GM12878 (cell line): ENCODE measurements at regions not wholly inside any gene's neighbourhood (a gene's known extent, or its start where the extent isn't known, plus 50 kb on each side); places are given as distances from the start of the nearest gene placed in this dataset.

Experiments
- ATAC-seq: fragments of 200-7000 bp; cut with Tn5 transposase; 3 replicates; pipeline ENCODE4 v1.9.1; 2020; ENCODE audit warnings: mild to moderate bottlenecking, moderate library complexity
- BruUV-seq: library from RNA; stranded (reverse); fragments of 400-500 nt; replicated peaks from 2 replicates; lab custom pipeline; 2021; lab: Mats Ljungman, UMichigan
- CTCF ChIA-PET: fragments of 300-600 bp; sonication (Branson Sonifier 250); formaldehyde crosslinking; extraction: SDS; loops from one replicate; lab custom pipeline; 2021; ENCODE audit warnings: inconsistent platforms; lab: Yijun Ruan, JAX
- POLR2A ChIA-PET: fragments of 350-600 bp; formaldehyde crosslinking; extraction: SDS; loops from one replicate; lab custom pipeline; 2021; ENCODE audit warnings: inconsistent platforms; lab: Charles Lee
- RAD21 ChIA-PET: fragments of 300-600 bp; sonication (Branson Sonifier 250); formaldehyde crosslinking; loops from one replicate; lab custom pipeline; 2023; ENCODE audit warnings: antibody characterized with exemption; ENCODE audit not compliant: unreplicated experiment; lab: Charles Lee
- SMC1A ChIA-PET: fragments of 300-600 bp; sonication (Branson Sonifier 250); formaldehyde crosslinking; loops from one replicate; lab custom pipeline; 2023; ENCODE audit not compliant: unreplicated experiment, uncharacterized antibody; lab: Charles Lee
- DNase-seq: peaks from one replicate; pipeline ENCODE4 v3.0.0-alpha.2; 2011; ENCODE audit warnings: low read depth, low spot score
- FAIRE-seq: peaks from 3 replicates; lab custom pipeline; 2011; peaks lifted over from hg19 to GRCh38; lab: Jason Lieb, UNC
- H2AFZ ChIP-seq: 2 replicates; pipeline ENCODE4 v1.6.0; 2011; ENCODE audit warnings: low read depth, low read length, control low read depth; ENCODE audit not compliant: control insufficient read depth
- H3K27ac ChIP-seq: 2 replicates; pipeline ENCODE4 v1.5.1; 2011; ENCODE audit warnings: control low read depth; ENCODE audit not compliant: control insufficient read depth, insufficient read depth
- H3K27me3 ChIP-seq, 2 experiments: replicated peaks in 1 of 2; 2 replicates each; pipeline versions ENCODE4 v1.6.0 to v1.6.1; 2011; ENCODE audit warnings: low read length in 1 of 2; ENCODE audit not compliant: control insufficient read depth in 2 of 2, insufficient read depth in 2 of 2
- H3K36me3 ChIP-seq, 2 experiments: 2 replicates each; pipeline ENCODE4 v1.5.1; 2011; ENCODE audit warnings: low read length in 1 of 2; ENCODE audit not compliant: control insufficient read depth in 2 of 2, insufficient read depth in 2 of 2
- H3K4me1 ChIP-seq: 2 replicates; pipeline ENCODE4 v1.6.1; 2011; ENCODE audit warnings: mild to moderate bottlenecking, low read length, moderate library complexity, mixed read lengths; ENCODE audit not compliant: control insufficient read depth, insufficient read depth
- H3K4me2 ChIP-seq: 2 replicates; pipeline ENCODE4 v1.6.0; 2011; ENCODE audit warnings: control low read depth; ENCODE audit not compliant: control insufficient read depth, insufficient read depth
- H3K4me3 ChIP-seq: fragments of 200-600 bp; sonication (generic); 2 replicates; pipeline ENCODE4 v1.5.1; 2016
- H3K79me2 ChIP-seq: 2 replicates; pipeline ENCODE4 v1.6.0; 2011; ENCODE audit warnings: low read length; ENCODE audit not compliant: control insufficient read depth, insufficient read depth
- H3K9ac ChIP-seq: 2 replicates; pipeline ENCODE4 v1.8.0; 2011; ENCODE audit warnings: low read length, control low read depth, mixed read lengths; ENCODE audit not compliant: control insufficient read depth, insufficient read depth
- H3K9me3 ChIP-seq: replicated peaks from 3 replicates; pipeline ENCODE4 v1.5.1; 2011; ENCODE audit warnings: mild to moderate bottlenecking, low read length; ENCODE audit not compliant: control insufficient read depth, insufficient read depth
- H4K20me1 ChIP-seq: 2 replicates; pipeline ENCODE4 v1.6.0; 2011; ENCODE audit not compliant: control insufficient read depth, insufficient read depth
- ASH2L ChIP-seq: fragments of 300-600, 200-600 bp; sonication (generic); IDR thresholded peaks from 2 replicates; pipeline ENCODE4 v1.6.1; 2017; ENCODE audit warnings: low read depth, mild to moderate bottlenecking, borderline replicate concordance
- CBFB ChIP-seq: IDR thresholded peaks from 2 replicates; pipeline ENCODE4 v1.6.1; 2016; ENCODE audit warnings: antibody characterized with exemption, low read depth
- CEBPB ChIP-seq, 2 experiments: fragments of 150-350 bp in 1 of 2; IDR thresholded peaks; 2 replicates each; pipeline ENCODE4 v1.6.1; 2012 to 2014; ENCODE audit warnings: low read depth in 2 of 2, low read length in 2 of 2, borderline replicate concordance in 1 of 2, inconsistent platforms in 1 of 2
- CHD1 ChIP-seq: IDR thresholded peaks from 2 replicates; pipeline ENCODE4 v1.6.1; 2012; ENCODE audit warnings: low read depth, low read length, improper control_type of control experiment
- CHD2 ChIP-seq: IDR thresholded peaks from 2 replicates; pipeline ENCODE4 v1.6.1; 2011; ENCODE audit warnings: low read depth, low read length, improper control_type of control experiment, borderline replicate concordance
- DPF2 ChIP-seq: fragments of 450-650 bp; IDR thresholded peaks from 2 replicates; pipeline ENCODE4 v1.6.1; 2017; ENCODE audit warnings: mild to moderate bottlenecking
- JUND ChIP-seq: IDR thresholded peaks from 2 replicates; pipeline ENCODE4 v1.6.1; 2012; ENCODE audit warnings: low read depth, mild to moderate bottlenecking, low read length, improper control_type of control experiment, moderate library complexity
- POLR2A ChIP-seq: IDR thresholded peaks from 2 replicates; pipeline ENCODE4 v1.6.1; 2011; ENCODE audit warnings: low read depth, mild to moderate bottlenecking, low read length
- POLR2AphosphoS5 ChIP-seq: IDR thresholded peaks from 2 replicates; pipeline ENCODE4 v1.6.1; 2011; ENCODE audit warnings: mild to moderate bottlenecking, low read length, inconsistent platforms
- RBBP5 ChIP-seq: fragments of 200-600 bp; sonication (generic); conservative IDR thresholded peaks from 2 replicates; pipeline ENCODE4 v1.6.1; 2016
- TCF3 ChIP-seq: IDR thresholded peaks from 2 replicates; pipeline ENCODE4 v1.6.1; 2012; ENCODE audit warnings: low read depth, mild to moderate bottlenecking, low read length, borderline replicate concordance; ENCODE audit not compliant: insufficient read depth
- USF2 ChIP-seq: IDR thresholded peaks from 2 replicates; pipeline ENCODE4 v1.6.1; 2011; ENCODE audit warnings: low read depth, low read length, improper control_type of control experiment, borderline replicate concordance
- ZBED1 ChIP-seq: IDR thresholded peaks from 2 replicates; pipeline ENCODE4 v1.6.1; 2016; ENCODE audit warnings: borderline replicate concordance
- ZNF622 ChIP-seq: fragments of 450-650 bp; IDR thresholded peaks from 2 replicates; pipeline ENCODE4 v1.6.1; 2017; ENCODE audit warnings: mild to moderate bottlenecking, inconsistent platforms
- WGBS: methylation state at CpG from one replicate; pipeline ENCODE4 v1.1.6; 2016; ENCODE audit warnings: low lambda C conversion rate; ENCODE audit not compliant: insufficient replicate concordance, insufficient coverage; ENCODE audit errors: missing lambda C conversion rate; 5-methylcytosine and 5-hydroxymethylcytosine counted together
- in situ Hi-C: fragments of 300-500 bp; cut with MboI; formaldehyde crosslinking; loops from 9 replicates; pipeline ENCODE4 v1.14.3; 2018; ENCODE audit warnings: mixed read lengths
- intact Hi-C: fragments of 100-400 bp; cut with micrococcal nuclease; formaldehyde crosslinking; loops from one replicate; pipeline ENCODE4 v1.14.2; 2022; ENCODE audit not compliant: unreplicated experiment
- TF ChIP-seq, protein P1 (sequence below): fragments of 150-350 bp; IDR thresholded peaks from 2 replicates; pipeline ENCODE4 v1.6.1; 2014; ENCODE audit warnings: mild to moderate bottlenecking, low read depth, low read length
- TF ChIP-seq, protein P2 (sequence below): IDR thresholded peaks from 2 replicates; pipeline ENCODE4 v1.6.1; 2012; ENCODE audit warnings: mild to moderate bottlenecking, low read depth, low read length
- TF ChIP-seq, protein P3 (sequence below): IDR thresholded peaks from 2 replicates; pipeline ENCODE4 v1.6.1; 2011; ENCODE audit warnings: borderline replicate concordance, low read depth, mild to moderate bottlenecking, moderate library complexity, mixed read lengths, low read length; ENCODE audit not compliant: insufficient read depth; ENCODE audit errors: extremely low read length

- no peak for TF ChIP-seq USF2
- no peak for TF ChIP-seq POLR2AphosphoS5
- TF ChIP-seq POLR2A, result no peak
- TF ChIP-seq ZBED1, result no peak
- no peak for TF ChIP-seq TCF3
- no peak for TF ChIP-seq ASH2L
- no peak for TF ChIP-seq CHD1
- no peak for TF ChIP-seq CHD2
- TF ChIP-seq CBFB, result no peak
- no peak for TF ChIP-seq CEBPB (IDR thresholded peaks at IDR 0.05; ENCODE audit: borderline replicate concordance in 1 of 2, low read depth in 2 of 2, low read length in 2 of 2)
- TF ChIP-seq, all 136 proteins: peak for 0
Measured at GRCh38 chr5:98363157-98363556, 410.3 kb upstream of the RGMB start (continued).

- no peak for DNase-seq
- no peaks in the 10 kb centered on the region for H4K20me1 ChIP-seq
- H3K9me3 ChIP-seq, result no peaks in the 10 kb centered on the region
- H3K4me1 ChIP-seq, result no peaks in the 10 kb centered on the region
- ChIA-PET POLR2A (no interaction called here), SMC1A (interaction anchor here (1.0 to 1.9 kb wide), 4 partner anchors 8 to 14 kb away, joined by 3 to 9 read pairs (median 6); no protein-coding TSS in a partner anchor), CTCF (interaction anchor here (1.0 to 2.0 kb wide), 3 partner anchors 10 to 13 kb away, joined by 3 to 6 read pairs (median 4); no protein-coding TSS in a partner anchor), RAD21 (no interaction called here)
- in situ Hi-C loops (no loop called here), intact Hi-C loops (no loop called here)
- no peak overlapping the region for H3K9ac ChIP-seq
- BruUV-seq, result no TSS peak
- H3K79me2 ChIP-seq, result no peaks in the 10 kb centered on the region
- no peak for ATAC-seq
- H2AFZ ChIP-seq, result no peak overlapping the region
- no peaks in the 10 kb centered on the region; a peak in 1 of 4 replicates for H3K36me3 ChIP-seq
- H3K27me3 ChIP-seq, result no peaks in the 10 kb centered on the region
- H3K4me3 ChIP-seq, result no peak overlapping the region
- FAIRE-seq, result no peak
- no peak overlapping the region for H3K4me2 ChIP-seq
- no peak overlapping the region for H3K27ac ChIP-seq
- 27% methylated on average over 2 of the region's 2 CpGs for WGBS
- no peak for TF ChIP-seq ZNF622
- no peak for TF ChIP-seq RBBP5
- no peak for TF ChIP-seq DPF2
- TF ChIP-seq, protein P1, sequence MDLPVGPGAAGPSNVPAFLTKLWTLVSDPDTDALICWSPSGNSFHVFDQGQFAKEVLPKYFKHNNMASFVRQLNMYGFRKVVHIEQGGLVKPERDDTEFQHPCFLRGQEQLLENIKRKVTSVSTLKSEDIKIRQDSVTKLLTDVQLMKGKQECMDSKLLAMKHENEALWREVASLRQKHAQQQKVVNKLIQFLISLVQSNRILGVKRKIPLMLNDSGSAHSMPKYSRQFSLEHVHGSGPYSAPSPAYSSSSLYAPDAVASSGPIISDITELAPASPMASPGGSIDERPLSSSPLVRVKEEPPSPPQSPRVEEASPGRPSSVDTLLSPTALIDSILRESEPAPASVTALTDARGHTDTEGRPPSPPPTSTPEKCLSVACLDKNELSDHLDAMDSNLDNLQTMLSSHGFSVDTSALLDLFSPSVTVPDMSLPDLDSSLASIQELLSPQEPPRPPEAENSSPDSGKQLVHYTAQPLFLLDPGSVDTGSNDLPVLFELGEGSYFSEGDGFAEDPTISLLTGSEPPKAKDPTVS, result no peak
- TF ChIP-seq JUND, result no peak
- TF ChIP-seq, protein P2, sequence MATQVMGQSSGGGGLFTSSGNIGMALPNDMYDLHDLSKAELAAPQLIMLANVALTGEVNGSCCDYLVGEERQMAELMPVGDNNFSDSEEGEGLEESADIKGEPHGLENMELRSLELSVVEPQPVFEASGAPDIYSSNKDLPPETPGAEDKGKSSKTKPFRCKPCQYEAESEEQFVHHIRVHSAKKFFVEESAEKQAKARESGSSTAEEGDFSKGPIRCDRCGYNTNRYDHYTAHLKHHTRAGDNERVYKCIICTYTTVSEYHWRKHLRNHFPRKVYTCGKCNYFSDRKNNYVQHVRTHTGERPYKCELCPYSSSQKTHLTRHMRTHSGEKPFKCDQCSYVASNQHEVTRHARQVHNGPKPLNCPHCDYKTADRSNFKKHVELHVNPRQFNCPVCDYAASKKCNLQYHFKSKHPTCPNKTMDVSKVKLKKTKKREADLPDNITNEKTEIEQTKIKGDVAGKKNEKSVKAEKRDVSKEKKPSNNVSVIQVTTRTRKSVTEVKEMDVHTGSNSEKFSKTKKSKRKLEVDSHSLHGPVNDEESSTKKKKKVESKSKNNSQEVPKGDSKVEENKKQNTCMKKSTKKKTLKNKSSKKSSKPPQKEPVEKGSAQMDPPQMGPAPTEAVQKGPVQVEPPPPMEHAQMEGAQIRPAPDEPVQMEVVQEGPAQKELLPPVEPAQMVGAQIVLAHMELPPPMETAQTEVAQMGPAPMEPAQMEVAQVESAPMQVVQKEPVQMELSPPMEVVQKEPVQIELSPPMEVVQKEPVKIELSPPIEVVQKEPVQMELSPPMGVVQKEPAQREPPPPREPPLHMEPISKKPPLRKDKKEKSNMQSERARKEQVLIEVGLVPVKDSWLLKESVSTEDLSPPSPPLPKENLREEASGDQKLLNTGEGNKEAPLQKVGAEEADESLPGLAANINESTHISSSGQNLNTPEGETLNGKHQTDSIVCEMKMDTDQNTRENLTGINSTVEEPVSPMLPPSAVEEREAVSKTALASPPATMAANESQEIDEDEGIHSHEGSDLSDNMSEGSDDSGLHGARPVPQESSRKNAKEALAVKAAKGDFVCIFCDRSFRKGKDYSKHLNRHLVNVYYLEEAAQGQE, result no peak
- no peak for TF ChIP-seq CBFB
- TF ChIP-seq, protein P3, sequence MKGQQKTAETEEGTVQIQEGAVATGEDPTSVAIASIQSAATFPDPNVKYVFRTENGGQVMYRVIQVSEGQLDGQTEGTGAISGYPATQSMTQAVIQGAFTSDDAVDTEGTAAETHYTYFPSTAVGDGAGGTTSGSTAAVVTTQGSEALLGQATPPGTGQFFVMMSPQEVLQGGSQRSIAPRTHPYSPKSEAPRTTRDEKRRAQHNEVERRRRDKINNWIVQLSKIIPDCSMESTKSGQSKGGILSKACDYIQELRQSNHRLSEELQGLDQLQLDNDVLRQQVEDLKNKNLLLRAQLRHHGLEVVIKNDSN, result no peak
Measured at GRCh38 chr5:98364549-98364948, 408.9 kb upstream of the RGMB start.
